H1 (cell line): ENCODE measurements at regions not wholly inside any gene's neighbourhood (a gene's known extent, or its start where the extent isn't known, plus 50 kb on each side); places are given as distances from the start of the nearest gene placed in this dataset.

ENCODE experiments used
- CTCF ChIA-PET: fragments of 300-600 bp; sonication (Branson Sonifier 250); formaldehyde crosslinking; loops from one replicate; lab custom pipeline; 2021; ENCODE audit not compliant: partially characterized antibody; lab: Charles Lee
- POLR2A ChIA-PET: fragments of 300-600 bp; sonication (Branson Sonifier 250); formaldehyde crosslinking; loops from one replicate; lab custom pipeline; 2021; ENCODE audit warnings: inconsistent platforms; ENCODE audit not compliant: partially characterized antibody; lab: Charles Lee
- DNase-seq, 2 experiments: peaks; one replicate each; pipeline versions ENCODE4 v3.0.0 to v3.0.0-alpha.2; 2010 to 2022; ENCODE audit warnings: low spot score in 2 of 2, low read depth in 1 of 2, mixed read lengths in 1 of 2
- FAIRE-seq: peaks from 2 replicates; lab custom pipeline; 2011; peaks lifted over from hg19 to GRCh38; lab: Jason Lieb, UNC
- H2AFZ ChIP-seq: 2 replicates; pipeline ENCODE4 v1.8.1; 2012; ENCODE audit warnings: low read length, inconsistent platforms
- H2AK5ac ChIP-seq: 2 replicates; pipeline ENCODE4 v1.6.1; 2013; ENCODE audit warnings: low read depth, low read length
- H2BK120ac ChIP-seq: replicated peaks from 2 replicates; pipeline ENCODE3; 2013; ENCODE audit warnings: low read depth, low read length, inconsistent platforms
- H2BK12ac ChIP-seq: 2 replicates; pipeline ENCODE4 v1.6.1; 2013; ENCODE audit warnings: low read depth, low read length
- H2BK15ac ChIP-seq: 2 replicates; pipeline ENCODE4 v1.6.1; 2013; ENCODE audit warnings: low read length
- H2BK20ac ChIP-seq: 2 replicates; pipeline ENCODE4 v1.6.1; 2013; ENCODE audit warnings: low read length
- H2BK5ac ChIP-seq: 2 replicates; pipeline ENCODE4 v1.6.1; 2013; ENCODE audit warnings: low read depth, low read length
- H3K14ac ChIP-seq: 2 replicates; pipeline ENCODE4 v1.6.1; 2013; ENCODE audit warnings: inconsistent platforms; ENCODE audit not compliant: insufficient read length
- H3K18ac ChIP-seq: 2 replicates; pipeline ENCODE4 v1.6.1; 2013; ENCODE audit warnings: low read length; ENCODE audit errors: extremely low read depth
- H3K23ac ChIP-seq: 2 replicates; pipeline ENCODE4 v1.6.1; 2013; ENCODE audit warnings: inconsistent platforms; ENCODE audit not compliant: insufficient read length
- H3K23me2 ChIP-seq: 2 replicates; pipeline ENCODE4 v1.6.1; 2013; ENCODE audit warnings: low read depth, low read length
- H3K27ac ChIP-seq: 2 replicates; pipeline ENCODE4 v1.6.1; 2011; ENCODE audit warnings: low read depth, low read length, inconsistent platforms
- H3K27me3 ChIP-seq, 4 experiments: replicated peaks in 1 of 4; 1 replicate in 1 of 4; 2 replicates in 3 of 4; pipeline versions ENCODE4 v1.6.1 to v1.8.1; 2011 to 2013; ENCODE audit warnings: low read length in 3 of 4, mild to moderate bottlenecking in 3 of 4, inconsistent platforms in 2 of 4, mixed read lengths in 2 of 4, moderate library complexity in 1 of 4; ENCODE audit not compliant: control insufficient read depth in 3 of 4, insufficient read depth in 3 of 4; ENCODE audit errors: extremely low read depth in 1 of 4
- H3K36me3 ChIP-seq, 4 experiments: 2 replicates each; pipeline versions ENCODE4 v1.6.1 to v1.8.1; 2011 to 2013; ENCODE audit warnings: mild to moderate bottlenecking in 4 of 4, low read length in 3 of 4, moderate library complexity in 2 of 4, control low read depth in 1 of 4, inconsistent platforms in 1 of 4; ENCODE audit not compliant: insufficient read depth in 4 of 4, control insufficient read depth in 2 of 4
- H3K4ac ChIP-seq: replicated peaks from 2 replicates; pipeline ENCODE3; 2013; ENCODE audit warnings: low read length, low read depth, mixed read lengths, inconsistent platforms; ENCODE audit not compliant: insufficient read length
- H3K4me1 ChIP-seq, 4 experiments: replicated peaks in 1 of 4; 1 replicate in 1 of 4; 2 replicates in 3 of 4; pipeline versions ENCODE4 v1.6.1 to v1.8.1; 2011 to 2013; ENCODE audit warnings: low read length in 3 of 4, inconsistent platforms in 2 of 4, mixed read lengths in 1 of 4; ENCODE audit not compliant: insufficient read depth in 4 of 4, control insufficient read depth in 3 of 4
- H3K4me2 ChIP-seq, 2 experiments: 2 replicates each; pipeline versions ENCODE4 v1.6.1 to v1.8.1; 2011 to 2013; ENCODE audit warnings: low read depth in 2 of 2, low read length in 2 of 2, control low read depth in 1 of 2, inconsistent platforms in 1 of 2, mild to moderate bottlenecking in 1 of 2; ENCODE audit not compliant: insufficient read depth in 1 of 2
- H3K4me3 ChIP-seq, 4 experiments: fragments of 200-600, 300-600 bp in 1 of 4; sonication (generic), shearing (Covaris generic), sonication (Bioruptor Twin) in 1 of 4; 2 replicates each; pipeline versions ENCODE4 v1.5.1 to v1.8.1; 2011 to 2016; ENCODE audit warnings: low read length in 4 of 4, low read depth in 3 of 4, control low read depth in 2 of 4, inconsistent platforms in 2 of 4, mild to moderate bottlenecking in 2 of 4, mixed read lengths in 1 of 4, moderate library complexity in 1 of 4; ENCODE audit not compliant: insufficient read depth in 2 of 4; ENCODE audit errors: extremely low read depth in 1 of 4
- H3K56ac ChIP-seq: replicated peaks from 2 replicates; pipeline ENCODE3; 2013; ENCODE audit warnings: low read depth, mild to moderate bottlenecking, mixed read lengths, low read length, inconsistent platforms; ENCODE audit not compliant: insufficient read length
- H3K79me1 ChIP-seq: 2 replicates; pipeline ENCODE4 v1.6.1; 2013; ENCODE audit warnings: low read depth, low read length, control low read depth
- H3K79me2 ChIP-seq, 2 experiments: 2 replicates each; pipeline versions ENCODE4 v1.6.1 to v1.8.1; 2012 to 2013; ENCODE audit warnings: low read length in 2 of 2, mild to moderate bottlenecking in 2 of 2, inconsistent platforms in 1 of 2; ENCODE audit not compliant: insufficient read depth in 2 of 2, control insufficient read depth in 1 of 2
- H3K9ac ChIP-seq, 4 experiments: replicated peaks in 1 of 4; 1 replicate in 1 of 4; 2 replicates in 3 of 4; pipeline versions ENCODE4 v1.6.1 to v1.8.1; 2011 to 2013; ENCODE audit warnings: low read depth in 3 of 4, low read length in 3 of 4, control low read depth in 2 of 4, mild to moderate bottlenecking in 2 of 4, moderate library complexity in 2 of 4, inconsistent platforms in 1 of 4; ENCODE audit errors: extremely low read depth in 1 of 4
- H3K9me3 ChIP-seq, 2 experiments: 2 replicates each; pipeline versions ENCODE4 v1.6.1 to v1.8.1; 2012 to 2013; ENCODE audit warnings: mild to moderate bottlenecking in 2 of 2, moderate library complexity in 2 of 2, control low read depth in 1 of 2, inconsistent platforms in 1 of 2, low read depth in 1 of 2, low read length in 1 of 2, mixed read lengths in 1 of 2; ENCODE audit not compliant: insufficient read depth in 2 of 2
- H4K20me1 ChIP-seq, 2 experiments: replicated peaks in 1 of 2; 2 replicates each; pipeline versions ENCODE3 to v1.8.1; 2011 to 2013; ENCODE audit warnings: inconsistent platforms in 2 of 2, low read length in 2 of 2, mild to moderate bottlenecking in 1 of 2; ENCODE audit not compliant: insufficient read depth in 2 of 2, control insufficient read depth in 1 of 2
- H4K5ac ChIP-seq: 2 replicates; pipeline ENCODE4 v1.6.1; 2013; ENCODE audit warnings: low read length, low read depth, mixed read lengths, inconsistent platforms; ENCODE audit not compliant: insufficient read length
- H4K8ac ChIP-seq: 2 replicates; pipeline ENCODE4 v1.8.0; 2013; ENCODE audit warnings: mild to moderate bottlenecking, moderate library complexity, low read length, inconsistent platforms; ENCODE audit not compliant: insufficient read depth; ENCODE audit errors: extremely low read depth
- H4K91ac ChIP-seq: replicated peaks from 2 replicates; pipeline ENCODE3; 2013; ENCODE audit warnings: low read length, mixed read lengths, inconsistent platforms; ENCODE audit not compliant: insufficient read length
- CBX8 ChIP-seq: fragments of 300-800, 300-1000 bp; sonication (generic); IDR thresholded peaks from 2 replicates; pipeline ENCODE4 v1.7.1; 2016; ENCODE audit warnings: low read depth, low read length, borderline replicate concordance
- EP300 ChIP-seq, 2 experiments: IDR thresholded peaks; 1 replicate in 1 of 2; 2 replicates in 1 of 2; pipeline ENCODE4 v1.6.1; 2011 to 2012; ENCODE audit warnings: low read depth in 2 of 2, low read length in 2 of 2, mild to moderate bottlenecking in 2 of 2, borderline replicate concordance in 1 of 2, inconsistent platforms in 1 of 2, moderate library complexity in 1 of 2
- POLR2AphosphoS5 ChIP-seq: IDR thresholded peaks from 2 replicates; pipeline ENCODE4 v1.6.1; 2011; ENCODE audit warnings: low read depth, low read length
- RNF2 ChIP-seq: fragments of 200-900, 300-1000 bp; sonication (generic); IDR thresholded peaks from 2 replicates; pipeline ENCODE4 v1.7.1; 2016; ENCODE audit warnings: borderline replicate concordance, low read depth, mild to moderate bottlenecking, antibody characterized with exemption, low read length; ENCODE audit not compliant: poor library complexity, severe bottlenecking; ENCODE audit errors: missing control alignments
- SIN3A ChIP-seq, 2 experiments: IDR thresholded peaks in 1 of 2; conservative IDR thresholded peaks in 1 of 2; 2 replicates each; pipeline ENCODE4 v1.6.1; 2011 to 2012; ENCODE audit warnings: low read length in 2 of 2, improper control_type of control experiment in 1 of 2, low read depth in 1 of 2, mild to moderate bottlenecking in 1 of 2
- SIX5 ChIP-seq: IDR thresholded peaks from 2 replicates; pipeline ENCODE4 v1.6.1; 2011; ENCODE audit warnings: mild to moderate bottlenecking, low read depth, low read length
- WGBS, 2 experiments: shearing (Covaris generic) in 1 of 2; methylation state at CpG; one replicate each; pipeline versions ENCODE4 v1.1.6 to v1.1.7; 2013 to 2015; ENCODE audit warnings: low lambda C conversion rate in 2 of 2, mixed read lengths in 2 of 2, inconsistent platforms in 1 of 2, low coverage in 1 of 2, missing lambda C conversion rate in 1 of 2; ENCODE audit not compliant: insufficient replicate concordance in 2 of 2, insufficient coverage in 1 of 2, insufficient read length in 1 of 2; ENCODE audit errors: extremely low coverage in 1 of 2, missing lambda C conversion rate in 1 of 2; 5-methylcytosine and 5-hydroxymethylcytosine counted together
- TF ChIP-seq, protein P1 (sequence below): IDR thresholded peaks from 2 replicates; pipeline ENCODE4 v1.6.1; 2012; ENCODE audit warnings: low read length, inconsistent platforms
- TF ChIP-seq, protein P2 (sequence below): IDR thresholded peaks from 2 replicates; pipeline ENCODE4 v1.6.1; 2012; ENCODE audit warnings: inconsistent platforms
- TF ChIP-seq, protein P3 (sequence below), 3 experiments: IDR thresholded peaks; 1 replicate in 2 of 3; 2 replicates in 1 of 3; pipeline versions ENCODE4 v1.5.1 to v1.6.1; 2011; ENCODE audit warnings: low read length in 3 of 3, mild to moderate bottlenecking in 3 of 3, inconsistent platforms in 2 of 3, low read depth in 1 of 3, moderate library complexity in 1 of 3; ENCODE audit not compliant: insufficient read depth in 1 of 3; ENCODE audit errors: control extremely low read depth in 1 of 3

- H2BK5ac ChIP-seq, result no peak overlapping the region
- no peak overlapping the region for H3K4me3 ChIP-seq
- no peak for DNase-seq
- H3K79me1 ChIP-seq, result no peaks in the 10 kb centered on the region
- no peak overlapping the region for H2BK20ac ChIP-seq
- no peaks in the 10 kb centered on the region for H3K4me1 ChIP-seq
- H2AK5ac ChIP-seq, result no peak overlapping the region
- H3K4me2 ChIP-seq, result no peak overlapping the region
- no peaks in the 10 kb centered on the region for H3K79me2 ChIP-seq
- CTCF ChIA-PET, result no interaction called here
- no peak overlapping the region for H3K14ac ChIP-seq
- 93% methylated on average over 3 of the region's 3 CpGs; no CpG with 5 or more reads in 1 of the 2 experiments for WGBS, 2 experiments
- no peaks in the 10 kb centered on the region for H3K27me3 ChIP-seq
- no peak overlapping the region for H3K18ac ChIP-seq
- H3K9ac ChIP-seq, result no peak overlapping the region
- H2BK12ac ChIP-seq, result no peak overlapping the region
- H3K36me3 ChIP-seq, result no peaks in the 10 kb centered on the region
- H3K23ac ChIP-seq, result no peak overlapping the region
- no peaks in the 10 kb centered on the region for H3K23me2 ChIP-seq
- no peak overlapping the region for H4K8ac ChIP-seq
- H2BK15ac ChIP-seq, result no peak overlapping the region
- POLR2A ChIA-PET, result no interaction called here
- no peak overlapping the region for H3K56ac ChIP-seq
- no peak overlapping the region for H2BK120ac ChIP-seq
- FAIRE-seq, result no peak
- no peak overlapping the region for H3K27ac ChIP-seq
- no peaks in the 10 kb centered on the region for H4K20me1 ChIP-seq
- no peak overlapping the region for H4K91ac ChIP-seq
- H2AFZ ChIP-seq, result no peak overlapping the region
- no peak overlapping the region for H3K4ac ChIP-seq
- no peak overlapping the region for H4K5ac ChIP-seq
- H3K9me3 ChIP-seq, result no peaks in the 10 kb centered on the region
- TF ChIP-seq, protein P1, sequence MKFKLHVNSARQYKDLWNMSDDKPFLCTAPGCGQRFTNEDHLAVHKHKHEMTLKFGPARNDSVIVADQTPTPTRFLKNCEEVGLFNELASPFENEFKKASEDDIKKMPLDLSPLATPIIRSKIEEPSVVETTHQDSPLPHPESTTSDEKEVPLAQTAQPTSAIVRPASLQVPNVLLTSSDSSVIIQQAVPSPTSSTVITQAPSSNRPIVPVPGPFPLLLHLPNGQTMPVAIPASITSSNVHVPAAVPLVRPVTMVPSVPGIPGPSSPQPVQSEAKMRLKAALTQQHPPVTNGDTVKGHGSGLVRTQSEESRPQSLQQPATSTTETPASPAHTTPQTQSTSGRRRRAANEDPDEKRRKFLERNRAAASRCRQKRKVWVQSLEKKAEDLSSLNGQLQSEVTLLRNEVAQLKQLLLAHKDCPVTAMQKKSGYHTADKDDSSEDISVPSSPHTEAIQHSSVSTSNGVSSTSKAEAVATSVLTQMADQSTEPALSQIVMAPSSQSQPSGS, result no peak
- TF ChIP-seq RNF2 (no peak), CBX8 (no peak), POLR2AphosphoS5 (no peak), SIN3A (conservative IDR thresholded peaks at IDR 0.05 in 1 of 2, IDR thresholded peaks at IDR 0.05 in 1 of 2; ENCODE audit: low read depth in 1 of 2, low read length in 2 of 2) (no peak), EP300 (IDR thresholded peaks at IDR 0.05; ENCODE audit: borderline replicate concordance in 1 of 2, low read depth in 2 of 2, low read length in 2 of 2) (no peak), SIX5 (no peak)
- TF ChIP-seq, protein P2, sequence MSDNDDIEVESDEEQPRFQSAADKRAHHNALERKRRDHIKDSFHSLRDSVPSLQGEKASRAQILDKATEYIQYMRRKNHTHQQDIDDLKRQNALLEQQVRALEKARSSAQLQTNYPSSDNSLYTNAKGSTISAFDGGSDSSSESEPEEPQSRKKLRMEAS, result no peak
- TF ChIP-seq, protein P3, sequence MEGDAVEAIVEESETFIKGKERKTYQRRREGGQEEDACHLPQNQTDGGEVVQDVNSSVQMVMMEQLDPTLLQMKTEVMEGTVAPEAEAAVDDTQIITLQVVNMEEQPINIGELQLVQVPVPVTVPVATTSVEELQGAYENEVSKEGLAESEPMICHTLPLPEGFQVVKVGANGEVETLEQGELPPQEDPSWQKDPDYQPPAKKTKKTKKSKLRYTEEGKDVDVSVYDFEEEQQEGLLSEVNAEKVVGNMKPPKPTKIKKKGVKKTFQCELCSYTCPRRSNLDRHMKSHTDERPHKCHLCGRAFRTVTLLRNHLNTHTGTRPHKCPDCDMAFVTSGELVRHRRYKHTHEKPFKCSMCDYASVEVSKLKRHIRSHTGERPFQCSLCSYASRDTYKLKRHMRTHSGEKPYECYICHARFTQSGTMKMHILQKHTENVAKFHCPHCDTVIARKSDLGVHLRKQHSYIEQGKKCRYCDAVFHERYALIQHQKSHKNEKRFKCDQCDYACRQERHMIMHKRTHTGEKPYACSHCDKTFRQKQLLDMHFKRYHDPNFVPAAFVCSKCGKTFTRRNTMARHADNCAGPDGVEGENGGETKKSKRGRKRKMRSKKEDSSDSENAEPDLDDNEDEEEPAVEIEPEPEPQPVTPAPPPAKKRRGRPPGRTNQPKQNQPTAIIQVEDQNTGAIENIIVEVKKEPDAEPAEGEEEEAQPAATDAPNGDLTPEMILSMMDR (IDR thresholded peaks at IDR 0.05; ENCODE audit: control extremely low read depth in 1 of 3, insufficient read depth in 1 of 3, low read depth in 1 of 3, low read length in 3 of 3), result no peak
Measured at GRCh38 chr7:54944179-54944578, 74.6 kb upstream of the EGFR start.
